RWPE1 (cell line): ENCODE measurements at regions not wholly inside any gene's neighbourhood (a gene's known extent, or its start where the extent isn't known, plus 50 kb on each side); places are given as distances from the start of the nearest gene placed in this dataset.

Experiments
- CTCF ChIA-PET: fragments of 350-600 bp; sonication (Branson Sonifier 250); formaldehyde crosslinking; extraction: SDS; loops from one replicate; lab custom pipeline; 2021; lab: Yijun Ruan, JAX
- POLR2A ChIA-PET: fragments of 400-600 bp; formaldehyde crosslinking; extraction: SDS; loops from one replicate; lab custom pipeline; 2020; ENCODE audit warnings: antibody characterized with exemption; ENCODE audit not compliant: low non-redundant PET; lab: Yijun Ruan, JAX
- DNase-seq: peaks from one replicate; pipeline ENCODE4 v3.0.0; 2012; ENCODE audit warnings: low spot score
- H3K27ac ChIP-seq: fragments of 450-650 bp; 2 replicates; pipeline ENCODE4 v1.5.1; 2017
- CTCF ChIP-seq: fragments of 450-650 bp; conservative IDR thresholded peaks from 2 replicates; pipeline ENCODE4 v1.5.1; 2017; ENCODE audit warnings: low read depth, mild to moderate bottlenecking

GRCh38 chr2:128813352-128814034, 494.8 kb upstream of the HS6ST1 start:
- DNase-seq: no peak
- TF ChIP-seq CTCF: no peak

GRCh38 chr2:128815248-128815647, 496.6 kb upstream of the HS6ST1 start:
- no peak overlapping the region for H3K27ac ChIP-seq
- POLR2A ChIA-PET: no interaction called here
- TF ChIP-seq CTCF: no peak
- no peak for DNase-seq
- CTCF ChIA-PET: no interaction called here

More at GRCh38 chr2:128813352-128814034, 494.8 kb upstream of the HS6ST1 start:
- POLR2A ChIA-PET: no interaction called here
- H3K27ac ChIP-seq: no peak overlapping the region
- CTCF ChIA-PET: no interaction called here

- CTCF ChIA-PET: no interaction called here
- DNase-seq: no peak
- no peak overlapping the region for H3K27ac ChIP-seq
- TF ChIP-seq CTCF: no peak
- POLR2A ChIA-PET: no interaction called here
Observed at GRCh38 chr2:128817171-128817570, 498.5 kb upstream of the HS6ST1 start.

GRCh38 chr2:128817813-128818212, 499.1 kb upstream of the HS6ST1 start:
- TF ChIP-seq CTCF: no peak
- ChIA-PET POLR2A (no interaction called here), CTCF (no interaction called here)
- no peak for DNase-seq
- H3K27ac ChIP-seq: no peak overlapping the region

- ChIA-PET CTCF (no interaction called here), POLR2A (no interaction called here)
- no peak for DNase-seq
- H3K27ac ChIP-seq: no peak overlapping the region
- no peak for TF ChIP-seq CTCF
Observed at GRCh38 chr2:128818248-128818647, 499.6 kb upstream of the HS6ST1 start.

GRCh38 chr2:128818704-128819491, 500.2 kb upstream of the HS6ST1 start:
- no peak for TF ChIP-seq CTCF
- ChIA-PET POLR2A (no interaction called here), CTCF (no interaction called here)
- DNase-seq: no peak
- no peak overlapping the region for H3K27ac ChIP-seq
